Brain microvascular endothelial cell (primary cell): ENCODE measurements at regions not wholly inside any gene's neighbourhood (a gene's known extent, or its start where the extent isn't known, plus 50 kb on each side); places are given as distances from the start of the nearest gene placed in this dataset.

Source experiments
- DNase-seq: peaks from one replicate; pipeline ENCODE4 v3.0.0-alpha.2; 2020
- H3K27ac ChIP-seq: fragments of 250-450 bp; sonication (Bioruptor Pico); 2 replicates; pipeline ENCODE4 v1.5.1; 2020; ENCODE audit warnings: mild to moderate bottlenecking, moderate library complexity
- H3K27me3 ChIP-seq: fragments of 250-450 bp; sonication (Bioruptor Pico); replicated peaks from 2 replicates; pipeline ENCODE4 v1.5.1; 2020; ENCODE audit warnings: mild to moderate bottlenecking
- H3K36me3 ChIP-seq: fragments of 250-450 bp; sonication (Bioruptor Pico); replicated peaks from 2 replicates; pipeline ENCODE4 v1.5.1; 2020; ENCODE audit warnings: mild to moderate bottlenecking
- H3K4me3 ChIP-seq: 2 replicates; pipeline ENCODE4 v1.5.1; 2011; ENCODE audit warnings: low read depth, mild to moderate bottlenecking, control low read depth, low read length, moderate library complexity
- in situ Hi-C: cut with HindIII; loops from 2 replicates; pipeline ENCODE4 v1.10.0; 2017; ENCODE audit warnings: low sequenced_read_pairs, low pct_ligation_motif_present
- TF ChIP-seq, protein P1 (sequence below): IDR thresholded peaks from 2 replicates; pipeline ENCODE4 v1.5.1; 2011; ENCODE audit warnings: low read depth, mild to moderate bottlenecking, moderate library complexity, low read length, control low read depth, inconsistent platforms; ENCODE audit errors: missing control alignments

DNA sequence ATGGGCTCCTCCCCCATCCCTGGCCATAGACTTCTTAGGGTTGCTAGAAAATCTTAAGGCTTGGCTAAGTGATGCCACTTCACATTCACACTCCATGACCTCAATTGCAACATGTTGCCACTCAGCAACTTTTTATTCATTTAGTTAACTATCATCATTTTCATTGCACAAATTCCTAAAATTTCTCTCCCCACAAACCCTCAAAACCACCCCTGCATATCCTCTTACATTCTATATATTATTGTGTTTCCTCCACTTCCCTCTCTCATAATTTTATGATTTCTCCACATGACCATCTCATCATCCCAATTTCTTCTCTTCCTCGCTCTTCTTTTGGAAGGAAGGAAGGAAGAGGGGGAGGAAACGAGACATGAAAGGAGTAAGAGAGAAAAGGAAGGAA, 436.0 kb downstream of the HACE1 start:
- TF ChIP-seq, protein P1, sequence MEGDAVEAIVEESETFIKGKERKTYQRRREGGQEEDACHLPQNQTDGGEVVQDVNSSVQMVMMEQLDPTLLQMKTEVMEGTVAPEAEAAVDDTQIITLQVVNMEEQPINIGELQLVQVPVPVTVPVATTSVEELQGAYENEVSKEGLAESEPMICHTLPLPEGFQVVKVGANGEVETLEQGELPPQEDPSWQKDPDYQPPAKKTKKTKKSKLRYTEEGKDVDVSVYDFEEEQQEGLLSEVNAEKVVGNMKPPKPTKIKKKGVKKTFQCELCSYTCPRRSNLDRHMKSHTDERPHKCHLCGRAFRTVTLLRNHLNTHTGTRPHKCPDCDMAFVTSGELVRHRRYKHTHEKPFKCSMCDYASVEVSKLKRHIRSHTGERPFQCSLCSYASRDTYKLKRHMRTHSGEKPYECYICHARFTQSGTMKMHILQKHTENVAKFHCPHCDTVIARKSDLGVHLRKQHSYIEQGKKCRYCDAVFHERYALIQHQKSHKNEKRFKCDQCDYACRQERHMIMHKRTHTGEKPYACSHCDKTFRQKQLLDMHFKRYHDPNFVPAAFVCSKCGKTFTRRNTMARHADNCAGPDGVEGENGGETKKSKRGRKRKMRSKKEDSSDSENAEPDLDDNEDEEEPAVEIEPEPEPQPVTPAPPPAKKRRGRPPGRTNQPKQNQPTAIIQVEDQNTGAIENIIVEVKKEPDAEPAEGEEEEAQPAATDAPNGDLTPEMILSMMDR = no peak
- in situ Hi-C loops = no loop called here
- Histone ChIP-seq H3K36me3 (no peaks in the 10 kb centered on the region), H3K27ac (no peak overlapping the region), H3K4me3 (no peak overlapping the region), H3K27me3 (no peaks in the 10 kb centered on the region)
- DNase-seq = no peak

DNA sequence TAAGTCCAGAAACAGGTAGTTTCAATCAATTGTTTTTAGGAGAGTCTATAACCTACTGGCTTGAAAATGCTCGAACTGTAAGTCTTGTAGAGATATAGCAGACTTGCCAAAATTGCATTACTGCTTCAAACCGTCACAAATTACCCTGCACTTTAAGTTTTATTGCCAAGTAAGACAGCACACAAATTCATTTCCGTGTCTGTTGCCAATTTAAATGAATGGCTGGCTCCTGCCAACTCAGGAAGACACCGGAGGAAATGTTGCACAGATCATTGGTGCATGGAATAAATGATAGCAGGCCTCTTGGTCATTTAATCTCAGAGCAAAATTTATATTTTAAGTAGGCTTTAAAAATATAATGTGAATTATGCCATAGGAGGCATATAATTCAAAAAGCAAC, 438.1 kb downstream of the HACE1 start:
- in situ Hi-C loops = no loop called here

DNA sequence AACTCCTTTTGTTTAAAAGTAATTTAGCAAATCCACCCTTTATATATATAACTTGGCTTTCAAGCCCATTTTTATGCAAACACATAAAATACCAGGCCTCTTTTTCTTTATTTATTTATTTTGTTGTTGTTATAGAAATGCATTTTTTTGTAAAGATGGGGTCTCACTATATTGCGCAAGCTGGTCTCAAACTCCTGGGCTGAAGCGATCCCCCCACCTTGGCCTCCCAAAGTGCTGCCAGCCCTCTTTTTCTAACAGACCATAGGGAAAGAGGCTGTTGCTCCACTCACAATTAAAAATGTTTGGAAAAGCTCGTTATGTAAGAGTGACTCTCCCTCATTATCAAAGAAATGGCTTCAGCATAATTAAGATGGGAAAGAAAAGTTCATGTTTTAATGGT, 440.9 kb downstream of the HACE1 start:
- Histone ChIP-seq H3K27ac (no peak overlapping the region), H3K36me3 (no peaks in the 10 kb centered on the region), H3K4me3 (no peak overlapping the region), H3K27me3 (no peaks in the 10 kb centered on the region)
- TF ChIP-seq, protein P1 = no peak
- in situ Hi-C loops = no loop called here
- DNase-seq = no peak

More for the DNA sequence above, 438.1 kb downstream of the HACE1 start:
- no peak for DNase-seq
- H3K36me3 ChIP-seq = no peaks in the 10 kb centered on the region
- TF ChIP-seq, protein P1 = no peak
- H3K27me3 ChIP-seq = no peaks in the 10 kb centered on the region
- H3K27ac ChIP-seq = no peak overlapping the region
- no peak overlapping the region for H3K4me3 ChIP-seq

DNA sequence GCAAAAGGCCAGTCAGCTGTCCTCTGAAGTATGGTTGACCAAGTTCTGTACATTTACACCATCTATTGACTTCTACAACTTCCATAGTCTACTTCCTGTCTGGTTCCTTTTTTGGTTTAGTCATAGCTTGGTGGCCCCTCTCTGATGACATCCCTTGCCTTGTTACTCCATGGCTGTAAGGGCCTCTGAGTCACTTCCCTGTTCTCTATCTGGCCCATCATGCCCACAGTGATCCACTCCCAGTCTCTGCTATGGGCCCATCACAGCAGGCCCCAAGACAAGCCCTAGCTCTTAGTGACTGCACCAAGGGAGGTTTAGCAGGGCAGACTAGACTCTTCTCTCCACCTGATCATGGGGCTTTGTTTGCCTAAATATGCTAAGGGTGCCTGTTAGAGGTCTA, 441.6 kb downstream of the HACE1 start:
- TF ChIP-seq, protein P1 = no peak
- no peaks in the 10 kb centered on the region for H3K27me3 ChIP-seq
- in situ Hi-C loops = no loop called here
- no peak for DNase-seq
- H3K27ac ChIP-seq = no peak overlapping the region
- no peak overlapping the region for H3K4me3 ChIP-seq
- H3K36me3 ChIP-seq = no peaks in the 10 kb centered on the region

DNA sequence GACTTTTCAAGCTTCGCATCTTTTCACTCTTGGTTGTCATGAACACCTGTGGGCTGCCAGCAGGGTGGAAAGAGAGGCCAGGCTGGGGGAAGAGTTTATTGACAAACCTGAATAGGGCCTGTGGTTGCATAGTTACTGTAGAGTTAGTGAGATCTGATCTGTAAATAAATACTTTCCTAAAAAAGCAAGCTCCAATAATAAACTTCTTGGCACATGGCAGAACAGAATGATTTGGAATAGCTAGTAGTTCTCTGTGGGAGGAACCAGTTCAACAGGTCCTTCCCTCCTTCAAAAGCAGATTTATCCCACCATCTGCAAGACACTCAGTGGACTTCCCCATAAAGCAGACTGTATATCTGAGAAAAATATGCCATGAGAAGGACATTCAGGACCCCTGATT, 445.0 kb downstream of the HACE1 start:
- Histone ChIP-seq H3K4me3 (no peak overlapping the region), H3K27ac (no peak overlapping the region), H3K27me3 (no peaks in the 10 kb centered on the region), H3K36me3 (no peaks in the 10 kb centered on the region)
- DNase-seq = no peak
- TF ChIP-seq, protein P1 = no peak
- in situ Hi-C loops = no loop called here

DNA sequence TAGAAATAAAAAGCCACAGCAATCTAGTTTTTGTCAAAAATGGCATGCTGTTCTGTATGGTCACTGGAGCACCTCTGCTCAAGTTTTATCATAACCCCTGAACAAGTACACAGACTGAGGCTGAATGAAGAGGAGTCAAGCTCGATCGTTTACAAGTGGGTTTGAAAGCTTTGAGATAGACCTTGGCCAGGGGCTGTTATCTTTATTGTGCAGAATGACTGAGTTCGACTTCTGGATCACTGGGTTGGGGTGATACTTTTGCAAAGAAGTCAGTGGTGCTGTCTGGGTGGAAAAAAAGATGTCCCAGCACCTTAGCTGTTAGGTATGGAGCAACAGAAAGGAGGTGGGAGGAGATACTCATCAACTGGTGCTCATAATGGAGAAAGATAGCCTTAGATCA, 446.0 kb downstream of the HACE1 start:
- DNase-seq = no peak
- TF ChIP-seq, protein P1 = no peak
- H3K36me3 ChIP-seq = no peaks in the 10 kb centered on the region
- in situ Hi-C loops = no loop called here
- no peaks in the 10 kb centered on the region for H3K27me3 ChIP-seq
- H3K27ac ChIP-seq = no peak overlapping the region
- H3K4me3 ChIP-seq = no peak overlapping the region
